ENCODE measurements at regions not wholly inside any gene's neighbourhood (a gene's known extent, or its start where the extent isn't known, plus 50 kb on each side); places are given as distances from the start of the nearest gene placed in this dataset.

DNA sequence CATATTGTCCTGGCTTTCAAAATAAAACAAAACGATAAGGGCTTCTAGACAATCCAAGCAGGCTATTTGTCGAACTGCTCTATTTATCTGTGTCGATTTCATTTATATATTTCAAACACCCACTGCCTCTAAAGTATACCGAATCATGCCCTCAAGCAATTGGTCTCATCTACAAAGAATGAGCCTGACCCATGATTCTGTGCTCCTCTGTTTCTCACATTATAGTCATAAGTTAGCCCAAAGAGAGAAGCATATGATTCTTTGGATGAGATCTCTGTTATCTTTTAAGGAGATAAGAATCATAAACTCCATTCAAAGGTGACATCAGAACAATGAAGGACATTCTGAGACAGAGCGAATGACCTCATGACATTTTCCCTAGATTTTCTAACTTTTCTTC lies 191.1 kb downstream of the MAP2K6 start:
- no peak for DNase-seq (ENCODE audit: low read depth in 3 of 3, low spot score in 2 of 3)

GRCh38 chr17:69606142-69606800 lies 191.8 kb downstream of the MAP2K6 start:
- DNase-seq (ENCODE audit: low read depth in 3 of 3, low spot score in 2 of 3) = no peak

- peak; percentile 18 to 45 (median 23) for DNase-seq (ENCODE audit: low read depth in 3 of 3, low spot score in 2 of 3)
Measured at GRCh38 chr17:69607162-69607834, 192.8 kb downstream of the MAP2K6 start.

DNA sequence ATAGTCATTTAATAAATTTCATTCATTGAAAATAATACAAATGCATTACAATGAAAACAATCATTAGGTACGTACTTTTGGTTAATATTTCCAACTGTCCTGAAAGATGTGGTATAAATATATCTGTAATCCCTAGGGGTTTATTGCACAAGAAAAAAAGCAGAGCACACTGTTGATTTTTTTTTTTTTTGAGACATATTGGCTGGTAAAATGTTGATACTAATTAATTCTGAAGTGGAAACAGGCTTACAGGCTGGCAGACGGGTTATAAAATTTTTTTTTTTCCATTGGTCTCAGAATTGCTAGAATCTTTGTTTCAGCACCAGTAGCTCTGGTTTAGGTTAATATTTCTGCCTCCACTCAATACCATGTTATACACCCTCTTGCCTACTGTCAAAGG lies 193.6 kb downstream of the MAP2K6 start:
- DNase-seq (ENCODE audit: low read depth in 3 of 3, low spot score in 2 of 3) = no peak

- DNase-seq (ENCODE audit: low read depth in 3 of 3, low spot score in 2 of 3) = no peak
Measured at GRCh38 chr17:69608808-69609472, 194.4 kb downstream of the MAP2K6 start.

GRCh38 chr17:69609473-69610305 lies 195.2 kb downstream of the MAP2K6 start:
- DNase-seq (ENCODE audit: low read depth in 3 of 3, low spot score in 2 of 3) = no peak

DNA sequence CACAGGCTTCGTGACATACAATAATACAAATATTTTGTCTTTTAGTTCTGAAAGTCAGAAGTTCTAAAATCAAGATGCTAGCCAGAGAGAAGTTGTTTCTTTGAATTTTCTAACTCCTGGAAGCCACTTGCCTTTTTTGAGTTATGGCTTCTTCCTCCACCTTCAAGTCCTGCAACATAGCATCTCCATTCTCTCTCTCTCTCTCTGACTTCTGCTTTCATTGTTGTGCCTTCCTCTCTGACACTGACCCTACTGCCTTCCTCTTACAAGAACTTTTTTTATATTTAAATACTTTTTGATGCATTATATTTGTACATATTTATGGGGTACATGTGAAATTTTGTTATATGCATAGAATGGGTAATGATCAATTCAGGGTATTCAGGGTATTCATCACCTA lies 205.9 kb downstream of the MAP2K6 start:
- no peak for DNase-seq (ENCODE audit: low read depth in 3 of 3, low spot score in 2 of 3)

GRCh38 chr17:69625474-69625873 lies 211.0 kb downstream of the MAP2K6 start:
- DNase-seq (ENCODE audit: low read depth in 3 of 3, low spot score in 2 of 3) = no peak

DNA sequence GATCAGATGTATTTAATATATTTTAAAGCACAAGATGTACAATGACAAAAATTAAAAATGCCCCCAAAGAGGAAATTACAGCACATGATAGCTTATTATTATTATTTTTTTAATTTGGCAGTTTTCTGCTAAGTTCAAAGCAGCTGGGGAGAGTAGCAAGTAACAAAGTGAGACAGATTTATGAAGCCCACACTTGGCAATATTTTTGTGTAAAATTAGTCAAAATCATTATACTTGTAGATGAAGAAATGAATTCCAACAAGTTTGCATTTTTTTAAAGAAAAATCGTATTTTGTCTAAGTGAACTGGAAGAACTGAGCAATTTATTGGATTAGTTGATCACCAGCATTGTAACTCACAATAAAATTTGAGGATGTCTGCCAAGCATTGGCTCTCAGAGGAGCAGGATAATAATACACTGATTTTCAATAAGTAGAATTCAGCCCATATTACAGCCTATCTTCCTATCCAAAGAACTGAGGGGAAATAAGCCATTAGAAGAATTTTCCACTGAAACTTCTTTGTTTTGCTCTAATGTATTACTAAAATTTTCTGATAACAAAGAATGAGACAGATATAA lies 215.6 kb downstream of the MAP2K6 start:
- DNase-seq (ENCODE audit: low read depth in 3 of 3, low spot score in 2 of 3) = no peak

- no peak for DNase-seq (ENCODE audit: low read depth in 3 of 3, low spot score in 2 of 3)
Measured at GRCh38 chr17:69634844-69635243, 220.3 kb downstream of the MAP2K6 start.

DNA sequence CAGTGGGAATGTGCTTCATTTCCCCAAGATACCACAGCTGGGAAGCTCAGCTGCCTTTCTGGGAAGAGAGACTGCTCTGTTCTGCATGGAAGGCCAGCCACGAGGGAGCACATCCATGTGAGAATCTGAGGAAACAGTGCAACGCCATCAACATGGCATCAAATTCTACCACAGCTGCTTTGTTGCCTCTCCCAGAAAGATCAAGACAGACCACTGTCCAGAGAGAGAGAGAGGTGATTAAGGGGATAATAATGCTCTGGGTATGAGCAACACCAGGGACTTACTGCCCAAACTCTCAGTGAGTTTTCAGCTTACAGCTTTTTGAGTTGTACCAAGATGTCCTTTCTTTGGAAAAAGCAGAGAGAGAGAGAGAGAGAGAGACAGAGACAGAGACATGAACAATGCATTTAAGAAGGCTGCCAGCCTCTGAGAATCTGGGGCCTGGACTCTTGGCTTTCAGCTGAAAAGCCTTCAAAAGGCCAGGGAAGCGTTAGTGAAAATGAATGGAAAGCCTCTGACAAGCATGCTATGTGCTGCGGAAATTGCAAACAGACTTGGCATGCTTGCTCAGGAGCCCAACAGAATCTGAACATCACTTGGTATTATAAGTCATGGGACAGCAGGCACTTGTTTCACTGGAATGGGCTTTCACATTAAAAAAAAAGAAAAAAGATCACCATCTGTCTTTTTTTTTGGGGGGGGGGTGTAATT lies 223.1 kb downstream of the MAP2K6 start:
- DNase-seq (ENCODE audit: low read depth in 3 of 3, low spot score in 2 of 3) = no peak

- DNase-seq (ENCODE audit: low read depth in 3 of 3, low spot score in 2 of 3) = no peak
Measured at GRCh38 chr17:69639096-69639495, 224.6 kb downstream of the MAP2K6 start.

DNA sequence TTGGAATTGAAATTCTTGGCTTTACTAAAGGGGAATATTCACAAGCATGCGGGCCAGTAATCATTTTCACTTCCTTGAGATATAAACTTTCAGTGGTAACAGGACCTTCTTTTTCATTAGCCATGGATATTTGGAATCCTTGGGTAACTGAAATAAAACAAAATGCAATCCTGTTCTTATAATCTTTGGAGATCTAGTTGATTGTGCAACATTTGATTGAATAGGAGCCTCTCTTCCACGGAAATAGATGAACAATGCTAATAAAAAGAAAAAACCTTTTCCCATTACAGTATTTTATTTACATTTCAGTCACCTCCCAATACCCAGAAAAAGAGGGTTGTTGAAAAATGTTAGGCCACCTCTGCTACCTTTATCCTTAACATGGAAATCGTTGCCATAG lies 225.6 kb downstream of the MAP2K6 start:
- no peak for DNase-seq (ENCODE audit: low read depth in 3 of 3, low spot score in 2 of 3)

- no peak for DNase-seq (ENCODE audit: low read depth in 3 of 3, low spot score in 2 of 3)
Measured at GRCh38 chr17:69643686-69644085, 229.2 kb downstream of the MAP2K6 start.

- DNase-seq (ENCODE audit: low read depth in 3 of 3, low spot score in 2 of 3) = no peak
Measured at GRCh38 chr17:69646729-69647128, 232.2 kb downstream of the MAP2K6 start.

GRCh38 chr17:69650881-69651280 lies 236.4 kb downstream of the MAP2K6 start:
- no peak for DNase-seq (ENCODE audit: low read depth in 3 of 3, low spot score in 2 of 3)

DNA sequence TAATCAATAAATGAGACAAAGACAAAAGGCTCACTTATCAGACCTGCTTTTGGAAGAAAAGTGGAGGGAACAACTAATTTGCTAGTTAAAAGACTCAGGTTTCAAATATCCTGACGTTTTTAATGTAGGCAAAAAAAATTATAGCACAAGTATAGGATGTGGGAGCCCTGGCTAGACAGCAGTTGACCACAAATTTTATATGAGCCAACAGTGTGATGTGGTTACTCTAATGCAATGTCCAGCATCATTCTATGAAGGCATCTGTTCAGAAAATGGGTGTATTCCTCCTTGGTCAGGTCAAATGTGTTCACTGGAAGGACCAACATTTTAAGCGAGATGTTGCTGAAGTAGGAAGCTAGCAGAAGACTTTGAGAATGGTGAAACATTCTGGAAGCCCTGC lies 237.4 kb downstream of the MAP2K6 start:
- no peak for DNase-seq (ENCODE audit: low read depth in 3 of 3, low spot score in 2 of 3)

- DNase-seq (ENCODE audit: low read depth in 3 of 3, low spot score in 2 of 3) = no peak
Measured at GRCh38 chr17:69654981-69655855, 240.7 kb downstream of the MAP2K6 start.

GRCh38 chr17:69655902-69656301 lies 241.4 kb downstream of the MAP2K6 start:
- no peak for DNase-seq (ENCODE audit: low read depth in 3 of 3, low spot score in 2 of 3)
